SU-DHL-6 (cell line): ENCODE measurements at regions not wholly inside any gene's neighbourhood (a gene's known extent, or its start where the extent isn't known, plus 50 kb on each side); places are given as distances from the start of the nearest gene placed in this dataset.

Source experiments
- H2AFZ ChIP-seq: fragments of 200-600 bp; sonication (generic); 2 replicates; pipeline ENCODE4 v1.6.1; 2014; ENCODE audit warnings: low read depth, mild to moderate bottlenecking, moderate library complexity, mixed read lengths, antibody characterized with exemption, low read length; ENCODE audit not compliant: severe bottlenecking
- H3F3A ChIP-seq: fragments of 200-600 bp; shearing (Covaris generic); 2 replicates; pipeline ENCODE4 v1.6.0; 2016; ENCODE audit warnings: antibody characterized with exemption, mild to moderate bottlenecking; ENCODE audit not compliant: insufficient read depth
- H3K27ac ChIP-seq: fragments of 200-600 bp; sonication (generic); 2 replicates; pipeline ENCODE4 v1.5.1; 2016; ENCODE audit warnings: low read depth, mild to moderate bottlenecking, low read length, moderate library complexity, mixed read lengths
- H3K27me3 ChIP-seq: fragments of 200-600 bp; sonication (generic), shearing (Covaris generic); 2 replicates; pipeline ENCODE4 v1.6.0; 2014; ENCODE audit warnings: mild to moderate bottlenecking, low read length
- H3K36me3 ChIP-seq: fragments of 200-600 bp; sonication (generic); 2 replicates; pipeline ENCODE4 v1.6.1; 2014; ENCODE audit warnings: mild to moderate bottlenecking, low read length, mixed read lengths
- H3K4me2 ChIP-seq: fragments of 300-600, 200-600 bp; shearing (Covaris generic), sonication (generic); 2 replicates; pipeline ENCODE4 v1.6.0; 2014; ENCODE audit warnings: low read length, low read depth, mild to moderate bottlenecking; ENCODE audit not compliant: poor library complexity, severe bottlenecking
- H3K4me3 ChIP-seq: fragments of 200-600 bp; sonication (generic); 2 replicates; pipeline ENCODE4 v1.5.1; 2014; ENCODE audit warnings: antibody characterized with exemption, low read length, mild to moderate bottlenecking, mixed read lengths; ENCODE audit not compliant: insufficient read depth, poor library complexity, severe bottlenecking
- H3K79me2 ChIP-seq: fragments of 200-600 bp; sonication (generic); 2 replicates; pipeline ENCODE4 v1.6.1; 2014; ENCODE audit warnings: mild to moderate bottlenecking, low read length, moderate library complexity; ENCODE audit not compliant: insufficient read depth
- H3K9ac ChIP-seq: fragments of 200-600 bp; sonication (generic); 2 replicates; pipeline ENCODE4 v1.7.0; 2014; ENCODE audit warnings: mild to moderate bottlenecking, low read length
- H3K9me2 ChIP-seq: fragments of 200-600 bp; sonication (generic); replicated peaks from 2 replicates; pipeline ENCODE4 v1.6.1; 2014; ENCODE audit warnings: low read length; ENCODE audit not compliant: insufficient read depth
- H3K9me3 ChIP-seq: fragments of 200-600 bp; sonication (generic); 2 replicates; pipeline ENCODE4 v1.6.1; 2014; ENCODE audit warnings: low read length, mixed read lengths; ENCODE audit not compliant: insufficient read depth
- H4K20me1 ChIP-seq: fragments of 200-600 bp; sonication (generic); 2 replicates; pipeline ENCODE4 v1.6.1; 2014; ENCODE audit warnings: low read depth, mild to moderate bottlenecking, antibody characterized with exemption, low read length, moderate library complexity, mixed read lengths
- CTCF ChIP-seq: fragments of 200-600 bp; sonication (generic); IDR thresholded peaks from one replicate; pipeline ENCODE4 v1.5.1; 2017; ENCODE audit warnings: antibody characterized with exemption, mild to moderate bottlenecking, low read length, moderate library complexity; ENCODE audit not compliant: insufficient read depth, poor library complexity, severe bottlenecking
- EZH2phosphoT487 ChIP-seq: fragments of 200-600 bp; sonication (generic), shearing (Covaris generic); conservative IDR thresholded peaks from 2 replicates; pipeline ENCODE4 v1.6.1; 2018; ENCODE audit warnings: mild to moderate bottlenecking, antibody characterized with exemption, low read length, moderate library complexity, mixed read lengths

- Histone ChIP-seq H2AFZ (no peak overlapping the region), H3F3A (no peaks in the 10 kb centered on the region), H3K36me3 (no peaks in the 10 kb centered on the region), H3K79me2 (no peaks in the 10 kb centered on the region), H3K27ac (no peak overlapping the region), H3K4me2 (no peak overlapping the region), H3K27me3 (no peaks in the 10 kb centered on the region), H3K9ac (no peak overlapping the region), H4K20me1 (no peaks in the 10 kb centered on the region), H3K4me3 (no peak overlapping the region), H3K9me3 (no peaks in the 10 kb centered on the region), H3K9me2 (no peaks in the 10 kb centered on the region)
- TF ChIP-seq CTCF: no peak
- TF ChIP-seq EZH2phosphoT487: no peak
Measured at GRCh38 chr3:102883515-102883914, 448.7 kb downstream of the ZPLD1 start.

- Histone ChIP-seq H3K27me3 (no peaks in the 10 kb centered on the region), H3K27ac (no peak overlapping the region), H2AFZ (no peak overlapping the region), H3K9me3 (no peaks in the 10 kb centered on the region), H4K20me1 (no peaks in the 10 kb centered on the region), H3K4me3 (no peak overlapping the region), H3F3A (no peaks in the 10 kb centered on the region), H3K36me3 (no peaks in the 10 kb centered on the region), H3K9me2 (no peaks in the 10 kb centered on the region), H3K9ac (no peak overlapping the region), H3K79me2 (no peaks in the 10 kb centered on the region), H3K4me2 (no peak overlapping the region)
- TF ChIP-seq CTCF (no peak), EZH2phosphoT487 (no peak)
Measured at GRCh38 chr3:102885289-102885688, 450.5 kb downstream of the ZPLD1 start.

DNA sequence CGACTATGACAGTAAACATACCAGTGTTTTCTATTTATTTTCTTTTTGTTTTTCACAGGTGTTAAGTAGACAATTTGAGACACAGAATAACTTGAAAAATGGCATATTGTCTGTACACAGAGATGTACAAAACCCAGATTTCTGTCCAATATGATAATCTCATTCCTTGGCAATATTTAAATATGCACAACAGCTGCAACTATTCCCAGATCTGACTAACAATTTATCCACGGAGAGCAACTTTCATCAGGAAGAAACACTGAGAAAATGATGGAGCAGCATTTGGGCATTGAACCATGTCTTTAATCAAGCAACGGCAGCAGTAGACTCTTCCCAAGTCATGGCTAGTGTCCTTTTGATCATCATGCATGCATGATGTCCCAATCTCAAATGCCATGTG, 452.6 kb downstream of the ZPLD1 start:
- TF ChIP-seq EZH2phosphoT487 (no peak), CTCF (no peak)
- Histone ChIP-seq H3K27me3 (no peaks in the 10 kb centered on the region), H3K4me3 (no peak overlapping the region), H3F3A (no peaks in the 10 kb centered on the region), H3K79me2 (no peaks in the 10 kb centered on the region), H3K4me2 (no peak overlapping the region), H3K9me2 (no peaks in the 10 kb centered on the region), H3K27ac (no peak overlapping the region), H3K9ac (no peak overlapping the region), H4K20me1 (no peaks in the 10 kb centered on the region), H3K9me3 (no peaks in the 10 kb centered on the region), H3K36me3 (no peaks in the 10 kb centered on the region), H2AFZ (no peak overlapping the region)
